HG02943 (cell line): ENCODE measurements at regions not wholly inside any gene's neighbourhood (a gene's known extent, or its start where the extent isn't known, plus 50 kb on each side); places are given as distances from the start of the nearest gene placed in this dataset.

Experiments used
- ATAC-seq: cut with Tn5 transposase; IDR thresholded peaks from one replicate; pipeline ENCODE4 v1.9.1; 2021; ENCODE audit warnings: mild to moderate bottlenecking, low read depth, moderate library complexity; ENCODE audit not compliant: unreplicated experiment

DNA sequence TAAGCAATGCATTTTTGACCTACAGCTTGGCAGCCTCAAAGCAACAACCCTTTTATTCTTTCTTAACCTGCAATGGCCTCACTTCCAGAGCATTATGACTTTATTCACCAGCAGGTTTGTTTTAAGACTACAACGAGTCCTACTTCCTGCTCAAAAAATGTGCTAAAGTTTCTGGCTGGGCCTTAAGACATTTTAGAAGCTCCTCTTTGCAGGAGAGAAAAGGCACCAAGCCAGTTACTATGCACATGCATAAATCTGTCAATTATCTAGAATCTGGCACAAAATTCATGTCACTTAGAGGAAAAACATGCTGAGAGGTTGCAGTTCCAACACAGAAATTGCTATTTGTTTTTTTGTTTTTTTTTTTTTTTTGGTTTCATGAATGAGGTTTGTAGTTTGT, 223.0 kb upstream of the EPHA5 start:
- ATAC-seq: no peak

DNA sequence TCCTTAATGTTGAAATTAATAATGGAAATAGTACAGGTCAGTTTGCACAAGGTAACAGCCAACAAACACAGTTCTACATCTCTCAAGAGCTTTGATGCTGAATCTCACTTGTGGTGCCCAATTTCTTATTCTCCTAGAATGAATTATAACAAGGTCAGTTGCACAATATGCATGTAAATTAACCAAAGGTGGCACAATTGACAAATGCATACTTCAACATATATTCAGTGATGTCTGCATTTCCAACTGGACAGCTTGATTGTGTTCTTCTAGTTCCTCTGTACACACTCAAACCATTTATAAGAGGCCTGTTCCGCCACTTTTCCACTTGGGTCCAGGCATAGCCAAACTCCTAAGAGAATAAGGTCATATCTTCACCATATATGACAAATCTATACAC, 210.3 kb upstream of the EPHA5 start:
- no peak for ATAC-seq

DNA sequence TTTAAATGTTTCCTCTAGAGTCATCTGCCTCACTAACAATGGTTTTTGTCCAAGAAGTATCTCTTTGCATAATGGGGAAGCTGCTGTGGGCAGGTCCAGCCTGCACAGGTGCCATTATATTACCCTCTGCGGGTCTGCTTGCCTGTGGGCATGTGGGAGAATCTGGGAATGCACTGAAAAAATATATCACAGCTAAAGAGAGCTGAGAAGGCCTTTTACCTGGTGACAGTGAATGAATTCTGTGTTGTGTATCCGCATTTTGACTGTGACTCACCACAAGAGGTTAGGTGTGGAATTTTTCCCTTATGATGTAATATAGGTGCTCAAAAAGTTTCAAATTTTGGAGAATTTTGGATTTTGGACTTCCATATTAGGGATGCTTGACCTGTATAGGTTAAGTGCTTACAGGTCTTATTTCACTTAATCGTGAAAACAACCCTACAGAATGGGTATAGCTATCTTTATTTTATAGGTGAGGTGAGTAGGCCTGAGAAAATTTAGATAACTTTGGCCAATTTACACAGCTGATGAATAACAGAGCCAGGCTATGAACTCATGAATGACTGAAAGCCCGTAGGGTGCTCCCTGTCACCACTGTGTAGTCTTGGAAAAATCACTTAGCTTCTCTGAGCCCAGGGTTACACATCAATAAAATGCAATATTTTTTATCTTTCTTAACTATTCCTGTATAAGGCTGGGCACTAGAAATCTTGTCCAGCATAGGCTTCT, 198.0 kb upstream of the EPHA5 start:
- ATAC-seq: no peak

DNA sequence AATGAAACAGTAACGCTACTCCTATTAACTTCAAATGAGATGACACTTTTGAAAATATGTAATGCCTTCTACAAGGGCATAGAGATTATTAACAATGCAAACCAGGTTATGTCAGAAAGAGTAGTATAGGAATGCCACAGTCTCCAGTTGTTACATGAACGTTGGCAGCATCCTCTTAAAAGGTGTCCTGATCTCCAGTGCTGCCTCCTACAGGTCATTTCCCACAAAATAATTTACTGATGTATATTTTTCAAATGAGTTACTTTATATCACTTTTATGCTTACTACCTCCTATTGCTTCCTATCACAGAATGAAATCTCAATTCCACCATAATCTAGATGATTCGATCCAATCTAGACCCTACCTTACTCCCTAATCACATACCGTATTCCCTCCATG, 195.2 kb upstream of the EPHA5 start:
- ATAC-seq: no peak

DNA sequence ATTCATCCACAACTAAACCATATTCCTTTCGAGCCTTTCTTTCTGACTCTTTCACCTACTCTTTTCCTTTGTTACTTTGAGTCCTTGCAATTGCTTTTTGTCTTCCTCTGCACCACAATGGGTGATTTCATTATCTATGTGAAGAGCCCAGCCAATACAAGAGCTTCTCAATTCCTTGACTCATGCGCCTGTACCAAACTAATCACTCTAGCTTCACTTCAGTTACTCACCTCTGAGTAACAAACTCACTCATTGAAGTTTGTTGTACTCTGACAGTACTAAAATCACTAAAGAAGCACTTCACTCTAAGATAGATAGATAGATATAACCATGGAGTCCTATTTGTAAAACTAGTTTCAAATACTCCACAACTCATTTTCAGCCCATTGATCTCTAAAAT, 191.7 kb upstream of the EPHA5 start:
- no peak for ATAC-seq

DNA sequence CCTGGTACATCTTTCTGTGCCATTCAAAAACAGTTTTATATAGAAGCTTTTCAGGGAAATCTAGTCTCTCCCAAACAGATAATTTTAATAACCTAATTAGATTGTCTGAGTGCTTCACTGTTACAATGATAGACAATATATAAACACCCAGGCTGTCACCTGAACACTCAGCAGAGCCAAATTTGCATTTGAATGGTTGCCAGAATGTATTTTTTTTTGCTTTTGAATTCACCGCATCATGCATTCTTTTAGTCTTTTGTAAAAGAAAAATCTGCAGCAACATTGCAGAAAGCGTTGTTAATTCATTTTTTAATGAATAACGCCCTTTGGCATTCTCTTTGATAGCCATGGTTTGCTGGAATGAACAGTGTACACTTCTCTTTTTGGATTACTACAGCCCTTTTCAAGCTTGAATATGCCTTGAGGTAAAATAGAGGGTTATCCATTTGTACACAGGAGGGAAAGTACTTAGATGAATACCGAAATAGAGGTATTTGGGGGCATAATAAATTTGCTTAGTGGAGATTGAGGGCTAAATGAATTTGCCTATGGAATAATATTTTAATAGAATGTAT, 175.0 kb upstream of the EPHA5 start:
- no peak for ATAC-seq

DNA sequence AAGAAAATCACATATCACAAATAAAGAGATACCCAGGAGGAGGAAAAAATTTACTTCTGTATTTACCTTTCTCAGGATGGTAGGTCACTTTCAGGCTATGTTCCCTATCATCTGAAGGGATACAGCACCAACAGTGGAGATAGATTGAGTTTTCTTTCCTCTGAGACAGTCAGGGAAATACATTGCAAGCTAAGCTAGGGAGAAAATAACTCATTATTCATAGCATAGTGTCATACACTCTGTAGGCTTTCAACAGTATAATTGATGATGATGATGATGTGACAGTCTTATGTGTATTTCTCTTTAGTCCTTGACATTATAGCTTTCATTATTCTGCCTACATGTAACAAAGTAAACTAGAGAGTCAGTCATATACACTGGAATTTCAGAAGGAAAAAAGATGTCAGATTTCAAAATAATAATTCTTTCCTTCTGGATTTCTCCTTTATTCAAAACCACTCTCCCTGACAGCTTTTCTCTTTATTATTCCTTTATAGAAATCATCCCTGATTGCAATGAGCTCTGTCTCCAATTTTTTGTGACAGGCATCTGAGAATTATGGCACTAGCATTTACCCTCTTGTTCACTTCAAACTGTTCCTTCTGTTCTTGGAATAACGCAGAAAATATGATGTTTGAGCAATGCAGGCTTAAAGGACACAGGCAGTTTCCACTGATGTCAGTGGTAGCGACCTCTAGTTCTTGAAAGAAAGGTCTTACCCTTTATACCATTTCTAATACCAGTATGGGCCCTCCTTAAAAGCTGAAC, 169.1 kb upstream of the EPHA5 start:
- no peak for ATAC-seq

DNA sequence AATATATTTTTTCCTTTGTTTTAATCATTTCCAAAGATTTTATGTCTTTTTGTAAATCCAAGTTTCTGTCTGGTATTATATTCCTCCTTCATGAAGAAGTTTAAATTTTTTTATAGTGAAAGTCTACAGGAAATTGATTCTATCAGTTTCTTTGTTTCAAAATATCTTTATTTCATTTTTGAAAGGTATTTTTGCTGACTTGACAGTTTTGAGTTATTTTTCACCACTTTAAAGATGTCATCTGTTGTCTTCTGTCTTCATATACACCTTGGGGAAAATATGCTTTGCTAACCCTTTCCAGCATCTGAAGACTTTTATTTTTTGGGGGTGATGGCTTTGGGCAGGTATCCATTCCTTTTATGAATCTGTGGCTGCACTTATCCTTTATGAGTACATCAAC, 164.4 kb upstream of the EPHA5 start:
- ATAC-seq: no peak

DNA sequence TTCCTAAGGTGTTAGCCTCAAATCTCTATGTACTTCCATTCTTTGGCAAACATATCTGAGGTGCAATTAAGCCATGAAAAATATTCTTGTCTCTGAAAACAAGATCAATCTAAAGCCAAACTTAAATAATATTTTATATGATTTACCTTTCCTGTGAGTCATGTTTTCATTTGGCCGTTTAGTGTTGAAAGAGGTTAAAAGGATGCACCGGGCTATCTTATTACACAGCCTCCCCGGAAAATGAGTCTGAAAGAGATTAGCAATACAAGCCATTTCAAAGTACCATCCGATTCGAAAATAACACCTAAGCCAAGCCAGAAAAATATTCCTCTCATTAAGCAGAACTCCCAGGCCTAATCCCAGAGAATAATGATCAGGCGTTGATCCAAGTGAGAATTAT, 161.5 kb upstream of the EPHA5 start:
- ATAC-seq: no peak

DNA sequence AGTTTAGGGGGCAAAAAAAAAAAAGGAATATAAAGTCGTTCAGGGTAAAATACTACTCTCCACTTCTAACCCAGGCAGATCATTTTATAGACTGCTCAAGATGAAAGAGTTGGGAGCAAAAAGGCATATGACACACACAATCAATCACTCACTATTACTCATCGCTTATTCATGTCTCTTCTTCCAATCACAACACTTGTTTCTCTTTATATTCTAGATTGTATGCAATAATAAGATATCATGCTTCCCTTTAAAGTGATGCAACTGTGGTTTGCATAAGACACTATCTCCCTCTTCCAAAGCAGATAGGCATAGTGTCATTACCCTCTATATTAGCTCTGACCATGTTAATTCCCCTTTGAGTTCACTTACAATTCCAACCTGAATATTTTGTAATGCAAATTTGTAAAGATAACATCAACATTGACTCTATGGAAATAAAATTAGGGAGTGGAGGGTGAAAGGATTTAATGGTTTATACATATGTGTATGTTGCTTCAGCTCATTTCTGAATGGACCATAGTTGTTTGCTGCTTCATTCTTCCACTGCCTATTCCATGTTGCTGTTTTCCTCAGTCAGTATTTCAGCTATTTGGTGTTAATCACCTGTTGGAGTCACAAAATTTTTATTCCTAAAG, 154.9 kb upstream of the EPHA5 start:
- no peak for ATAC-seq

DNA sequence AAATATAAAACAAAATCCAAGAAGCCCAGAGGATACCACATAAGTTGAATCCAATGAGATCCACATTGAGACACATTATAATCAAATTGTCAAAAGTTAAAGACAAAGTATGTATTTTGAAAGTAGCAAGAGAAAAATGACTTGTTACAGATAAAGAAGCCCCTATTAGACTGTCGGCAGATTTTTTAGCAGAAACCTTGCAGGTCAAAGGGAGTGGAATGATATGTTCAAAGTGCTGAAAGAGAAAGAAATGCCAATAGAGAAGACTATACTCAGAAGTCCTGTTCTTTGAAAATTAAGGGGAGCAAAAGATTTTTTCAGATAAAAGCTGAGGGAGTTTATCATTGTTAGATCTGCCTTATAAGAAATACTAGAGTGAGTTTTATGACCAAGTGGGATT, 148.9 kb upstream of the EPHA5 start:
- no peak for ATAC-seq

DNA sequence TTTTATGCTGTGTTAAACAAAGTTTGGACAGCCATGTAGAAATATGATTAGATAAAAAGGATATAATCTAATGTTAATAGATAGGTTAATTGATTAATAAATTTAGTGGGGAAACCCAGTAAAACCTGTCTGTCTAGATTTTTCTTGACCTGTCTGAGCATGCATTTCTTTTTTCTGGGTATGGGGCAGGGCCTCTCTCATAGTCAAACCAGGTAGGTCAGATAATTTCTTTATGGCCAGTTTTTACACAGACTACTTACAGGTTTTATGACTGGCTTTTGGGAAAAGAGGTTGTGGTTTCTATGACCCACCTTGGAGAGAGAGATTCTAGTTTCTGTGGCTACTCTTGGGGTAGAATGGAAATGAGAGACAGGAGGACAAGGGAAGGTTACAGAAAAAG, 135.6 kb upstream of the EPHA5 start:
- ATAC-seq: no peak

DNA sequence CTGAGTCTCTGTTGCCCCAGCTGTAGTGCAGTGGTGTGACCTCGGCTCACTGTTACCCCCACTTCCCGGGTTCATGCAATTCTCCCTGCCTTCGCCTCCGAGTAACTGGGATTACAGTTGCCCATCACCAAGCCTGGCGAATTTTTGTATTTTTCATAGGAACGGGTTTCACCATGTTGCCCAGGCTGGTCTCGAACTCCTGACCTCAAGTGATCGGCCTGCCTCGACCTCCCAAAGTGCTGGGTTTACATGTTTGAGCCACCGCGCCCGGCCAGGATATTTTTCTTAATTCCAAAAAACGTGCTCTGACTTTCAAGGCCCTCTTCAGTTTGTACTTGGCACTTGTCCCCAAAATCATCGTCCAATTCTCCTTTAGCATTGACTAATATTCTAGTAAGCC, 129.2 kb upstream of the EPHA5 start:
- no peak for ATAC-seq

DNA sequence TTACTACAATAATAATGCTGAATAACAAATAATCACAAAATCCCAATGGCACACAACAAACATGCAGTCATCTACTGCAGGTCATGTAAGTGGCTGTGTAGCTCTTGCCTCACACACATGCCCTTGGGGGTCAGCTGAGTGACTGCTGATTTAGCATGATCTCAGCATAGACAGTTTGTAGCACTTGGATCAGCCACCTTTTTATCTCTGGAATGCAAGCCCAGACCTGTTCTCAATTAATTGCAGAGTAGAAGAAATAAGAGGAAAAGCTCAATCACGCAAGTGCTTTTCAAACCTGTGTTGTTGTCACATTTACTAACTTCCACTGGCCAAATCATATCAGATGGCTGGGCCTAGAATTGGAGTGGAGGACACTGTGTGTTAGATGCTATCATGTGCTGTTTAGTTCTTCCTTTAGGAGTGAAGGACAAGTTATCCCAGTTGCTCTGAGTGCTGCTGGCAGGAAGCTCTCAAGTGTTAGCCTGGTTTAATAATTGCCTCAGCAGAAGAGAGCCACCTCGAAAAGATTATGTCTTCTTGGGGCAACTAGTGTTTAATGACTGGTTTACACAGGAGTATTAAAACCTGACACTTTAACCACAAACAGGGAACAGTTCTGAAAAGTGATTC, 128.3 kb upstream of the EPHA5 start:
- no peak for ATAC-seq

DNA sequence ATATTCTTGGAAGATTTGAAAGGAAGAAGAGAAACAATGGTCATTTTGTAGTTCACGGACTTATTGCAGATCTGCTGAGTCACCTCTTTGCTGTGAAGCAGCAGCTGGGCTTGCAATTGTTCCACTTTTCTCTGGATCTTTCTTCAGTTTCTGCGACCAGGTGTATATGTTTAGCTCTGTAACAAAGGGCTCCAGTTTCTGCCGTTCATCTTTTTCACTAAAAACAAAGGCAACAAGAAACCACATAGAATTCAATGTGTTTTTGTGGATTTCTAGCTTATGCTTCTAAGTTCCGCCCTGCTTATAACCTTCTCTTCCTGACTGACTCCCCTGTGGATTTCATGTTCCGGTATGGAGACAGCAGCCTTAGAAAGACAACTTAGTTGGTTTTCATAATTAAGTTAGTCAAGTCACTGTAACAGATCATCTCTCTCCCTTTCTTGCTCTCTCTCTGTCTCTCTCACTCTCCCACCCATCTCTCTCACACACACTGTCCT, 121.6 kb upstream of the EPHA5 start:
- ATAC-seq: no peak

DNA sequence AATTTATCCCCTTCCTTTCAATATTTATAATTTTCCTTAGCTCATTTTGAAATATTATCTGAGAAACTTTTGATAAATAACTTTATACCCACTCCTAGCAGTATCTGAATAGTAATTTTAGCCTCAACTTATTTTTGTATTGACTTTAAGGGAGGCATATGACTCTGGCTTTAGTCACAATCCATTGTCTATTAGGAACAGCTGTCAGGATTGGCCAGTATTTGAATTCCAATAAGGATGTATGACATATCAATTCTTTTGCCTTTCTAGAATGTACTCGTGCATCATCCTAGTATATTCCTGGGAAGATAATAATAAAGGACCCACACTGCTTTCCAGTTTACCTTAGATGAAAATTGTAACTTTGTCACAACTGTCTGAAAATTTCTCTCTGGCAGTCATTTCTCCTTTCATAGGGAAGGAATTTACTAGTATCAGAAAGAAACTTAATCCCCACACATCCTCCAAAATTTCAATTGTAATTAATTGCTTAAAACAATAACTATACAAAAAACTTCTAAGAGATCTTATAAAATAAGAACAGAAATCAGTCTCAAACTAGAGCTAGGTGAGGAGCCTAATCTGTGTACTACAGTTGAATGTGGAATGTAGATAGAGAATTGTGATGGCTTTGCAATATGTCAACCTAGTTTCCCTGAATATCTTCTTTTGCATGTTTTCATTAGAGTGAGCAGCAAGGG, 121.0 kb upstream of the EPHA5 start:
- ATAC-seq: no peak

DNA sequence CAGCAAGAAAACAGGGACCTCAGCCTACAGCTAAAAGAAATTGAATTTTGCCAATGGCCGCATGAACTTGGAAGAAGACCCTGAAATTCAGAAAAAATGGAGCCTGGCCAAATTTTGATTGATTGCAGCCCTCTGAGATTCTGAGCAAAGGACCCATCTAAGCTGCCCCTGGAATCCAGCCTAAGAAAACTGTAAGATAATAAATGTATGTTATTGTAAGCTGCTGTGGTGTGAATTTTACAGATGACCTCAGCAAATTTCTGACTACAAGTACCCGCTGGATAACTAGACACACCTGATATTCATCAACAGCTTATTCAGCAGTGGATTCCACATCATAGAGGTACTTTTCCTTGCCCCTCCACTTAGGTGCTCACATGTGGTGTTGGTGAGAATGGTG, 119.5 kb upstream of the EPHA5 start:
- ATAC-seq: no peak

DNA sequence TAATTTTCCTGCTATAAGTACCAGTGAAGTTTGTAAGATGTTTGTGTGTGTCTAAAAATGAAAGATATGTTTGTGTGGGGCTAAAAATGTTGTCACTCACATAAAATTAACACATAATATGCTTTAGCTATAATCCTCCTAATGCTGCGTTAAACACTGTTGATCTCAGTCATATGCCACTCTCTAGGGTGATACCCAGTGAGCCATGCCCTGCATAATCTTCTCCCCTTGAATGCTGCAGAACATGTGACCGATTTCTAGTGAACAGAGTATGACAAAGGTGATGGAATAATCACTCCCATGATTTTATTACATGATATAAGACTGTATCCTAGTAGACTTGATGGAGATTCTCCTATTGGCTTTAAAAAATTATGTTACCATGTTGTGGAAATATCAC, 119.1 kb upstream of the EPHA5 start:
- ATAC-seq: no peak

DNA sequence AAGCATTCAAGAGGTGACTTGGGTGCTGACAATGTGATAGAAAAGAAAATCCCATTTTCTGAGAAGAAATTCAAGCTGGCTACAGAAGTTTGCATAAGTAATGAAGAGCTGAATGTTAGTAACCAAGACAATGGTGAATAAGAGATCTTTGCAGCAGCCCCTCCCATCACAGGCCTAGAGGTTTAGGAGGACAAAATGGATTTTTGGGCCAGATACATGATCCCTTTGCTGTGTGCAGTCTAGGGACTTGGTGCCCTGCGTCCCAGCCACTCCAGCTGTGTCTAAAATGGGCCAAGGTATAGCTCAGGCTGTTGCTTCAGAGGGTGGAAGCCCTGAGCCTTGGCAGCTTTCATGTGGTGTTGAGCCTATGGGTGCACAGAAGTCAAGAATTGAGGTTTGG, 107.0 kb upstream of the EPHA5 start:
- no peak for ATAC-seq

DNA sequence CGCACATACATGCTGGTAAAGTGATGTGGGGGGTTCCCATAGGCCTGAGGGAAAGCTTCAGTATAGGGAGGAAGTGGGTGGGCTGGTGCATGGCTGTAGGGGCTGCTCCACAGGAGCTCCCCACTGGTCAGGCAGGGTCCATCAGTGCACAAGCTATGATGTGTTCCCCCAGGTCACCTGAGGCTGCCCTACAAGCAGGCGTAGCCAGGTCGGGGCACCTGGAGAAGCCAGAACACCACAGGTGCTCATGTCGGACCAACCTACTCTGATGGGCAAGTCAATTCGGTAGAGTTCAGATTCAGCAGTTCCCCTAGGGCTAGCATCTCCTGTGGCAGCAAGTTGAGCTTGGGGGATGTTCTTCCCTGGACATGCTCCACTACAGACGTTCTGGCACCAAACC, 103.3 kb upstream of the EPHA5 start:
- ATAC-seq: no peak
